D341Med (cell line): ENCODE measurements at regions not wholly inside any gene's neighbourhood (a gene's known extent, or its start where the extent isn't known, plus 50 kb on each side); places are given as distances from the start of the nearest gene placed in this dataset.
"Not testable (repeated sequence)": the region's sequence is repeated elsewhere in the genome, so short reads cannot be mapped to it uniquely, and the experiment has no call there.

ENCODE experiments used
- DNase-seq: peaks from one replicate; pipeline ENCODE4 v3.0.0; 2012; ENCODE audit warnings: low spot score

DNA sequence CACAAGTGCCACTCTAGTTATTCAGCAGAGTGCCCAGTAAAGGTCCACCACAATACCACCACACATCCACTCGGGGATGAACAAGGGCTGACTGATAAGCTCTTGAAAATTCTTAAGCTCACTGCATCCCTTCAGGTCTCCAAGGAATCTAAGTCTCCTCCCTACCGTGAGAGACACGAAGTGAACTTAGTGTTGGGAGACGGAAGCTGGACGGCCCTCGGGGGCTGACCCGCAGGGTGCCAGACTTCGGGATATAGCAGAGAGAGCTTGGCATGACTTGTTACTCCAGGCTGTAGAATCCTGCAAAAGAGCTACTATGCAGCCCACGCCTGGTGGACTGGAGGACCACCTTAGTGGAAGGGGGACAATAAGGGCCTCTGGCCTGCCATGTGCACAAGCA, 75.1 kb downstream of the LYZL1 start:
- DNase-seq: not testable (repeated sequence)

DNA sequence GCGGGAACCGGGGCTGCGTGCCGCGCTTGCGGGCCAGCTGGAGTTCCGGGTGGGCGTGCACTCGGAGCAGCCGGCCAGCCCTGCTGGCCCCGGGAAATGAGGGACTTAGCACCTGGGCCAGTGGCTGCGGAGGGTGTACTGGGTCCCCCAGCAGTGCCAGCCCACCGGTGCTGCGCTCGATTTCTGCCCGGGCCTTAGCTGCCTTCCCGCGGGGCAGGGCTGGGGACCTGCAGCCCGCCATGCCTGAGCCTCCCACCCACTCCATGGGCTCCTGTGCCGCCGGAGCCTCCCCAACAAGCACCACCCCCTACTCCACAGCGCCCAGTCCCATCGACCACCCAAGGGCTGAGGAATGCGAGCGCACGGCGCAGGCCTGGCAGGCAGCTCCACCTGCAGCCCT, 77.3 kb downstream of the LYZL1 start:
- DNase-seq: not testable (repeated sequence)

DNA sequence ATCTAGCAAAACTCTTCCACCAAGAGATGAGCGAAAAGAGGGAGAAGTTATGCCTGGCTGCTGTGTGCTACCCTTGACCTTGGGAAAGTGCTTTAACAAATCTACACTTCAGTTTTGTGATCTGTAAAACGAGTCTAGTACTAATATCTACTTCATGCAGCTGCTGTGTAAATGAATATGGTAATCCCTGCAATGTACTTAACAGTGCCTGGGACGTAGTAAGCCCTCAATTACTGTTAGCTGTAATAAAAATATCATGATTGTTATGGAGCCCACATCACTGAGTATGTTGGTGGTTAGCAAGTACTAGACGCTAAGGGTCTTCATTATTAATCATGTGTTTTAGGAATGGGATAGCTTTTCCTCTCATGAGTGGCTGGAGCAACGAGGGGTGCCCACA, 80.5 kb downstream of the LYZL1 start:
- DNase-seq: no peak

DNA sequence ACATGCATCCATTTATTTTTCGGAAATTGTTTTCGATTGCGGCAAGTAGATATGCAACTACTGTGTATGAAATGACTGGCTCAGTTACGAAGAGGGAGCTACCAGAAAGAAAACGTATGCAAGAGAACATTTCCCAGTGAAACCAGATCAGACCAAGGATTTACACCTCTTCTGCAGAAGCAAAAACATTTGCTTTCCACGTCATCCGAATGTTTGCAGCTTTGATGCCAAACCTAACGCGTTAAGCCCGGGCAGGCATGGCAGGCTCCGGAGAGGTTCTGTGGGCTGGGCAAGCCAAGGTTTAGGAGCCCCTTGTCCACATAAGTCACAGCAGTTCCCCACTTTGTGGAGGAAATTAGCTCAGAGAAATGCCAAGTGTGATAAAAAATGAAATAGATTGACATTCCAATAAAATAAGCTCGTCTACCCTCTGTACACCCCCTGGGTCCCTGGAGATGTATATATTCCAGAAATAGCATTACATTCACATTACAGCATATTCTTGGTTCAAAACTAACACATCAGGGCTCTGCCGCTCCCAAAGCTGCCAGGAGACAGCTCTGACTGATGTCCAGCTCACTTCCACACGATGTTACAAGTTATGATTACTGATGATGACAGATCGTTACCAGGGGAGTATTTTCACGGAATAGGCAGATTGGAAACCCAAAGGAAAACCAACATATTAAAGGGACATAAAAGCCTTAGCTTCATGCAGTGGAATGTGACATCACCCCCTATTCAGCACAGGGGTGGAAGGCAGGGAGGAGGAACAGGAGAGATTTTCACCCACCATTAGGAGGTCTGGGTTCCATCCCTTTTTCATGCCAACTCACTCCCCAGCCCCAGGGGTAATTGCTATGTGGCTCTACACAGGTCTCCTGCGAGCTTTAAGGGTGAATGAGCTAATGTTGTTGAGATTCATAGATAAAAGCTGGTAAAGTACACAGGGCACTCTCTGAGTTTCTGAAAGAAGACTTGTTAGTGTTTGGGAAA, 81.5 kb downstream of the LYZL1 start:
- DNase-seq: no peak

DNA sequence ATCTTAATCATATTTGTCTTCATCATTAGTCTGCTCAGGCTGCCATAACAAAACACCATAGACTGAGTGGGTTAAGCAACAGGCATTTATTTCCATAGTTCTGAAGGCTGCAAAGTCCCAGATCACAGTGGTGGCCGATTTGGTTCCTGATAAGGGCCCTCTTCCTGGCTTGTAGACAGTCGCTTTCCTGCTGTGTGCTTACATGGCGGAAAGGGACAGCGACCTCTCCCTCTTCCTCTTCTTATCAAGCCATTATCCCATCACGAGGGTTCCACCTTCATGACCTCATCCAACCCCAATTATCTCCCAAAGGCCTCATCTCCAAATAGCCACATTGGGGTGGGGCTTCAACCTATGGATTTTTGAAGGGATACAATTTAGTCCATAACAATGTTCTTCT, 84.0 kb downstream of the LYZL1 start:
- DNase-seq: no peak

DNA sequence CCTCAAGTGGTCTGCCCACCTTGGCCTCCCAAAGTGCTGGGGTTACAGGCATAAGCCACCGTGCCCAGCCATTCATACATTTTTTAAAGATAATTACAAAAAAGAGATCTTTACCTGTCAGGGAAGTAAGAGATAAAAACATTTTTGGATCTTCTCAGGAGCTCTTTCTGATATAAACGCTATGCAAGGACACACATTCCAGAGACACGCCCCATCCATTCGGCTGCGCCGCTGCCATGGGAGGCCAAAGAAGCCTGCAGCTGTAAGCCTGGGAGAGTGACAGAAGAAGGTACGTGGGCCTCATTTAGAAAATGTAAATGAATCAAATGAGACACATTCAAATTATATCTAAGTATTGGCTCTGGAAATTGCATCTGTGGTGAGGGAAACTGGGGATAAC, 85.3 kb downstream of the LYZL1 start:
- no peak for DNase-seq

DNA sequence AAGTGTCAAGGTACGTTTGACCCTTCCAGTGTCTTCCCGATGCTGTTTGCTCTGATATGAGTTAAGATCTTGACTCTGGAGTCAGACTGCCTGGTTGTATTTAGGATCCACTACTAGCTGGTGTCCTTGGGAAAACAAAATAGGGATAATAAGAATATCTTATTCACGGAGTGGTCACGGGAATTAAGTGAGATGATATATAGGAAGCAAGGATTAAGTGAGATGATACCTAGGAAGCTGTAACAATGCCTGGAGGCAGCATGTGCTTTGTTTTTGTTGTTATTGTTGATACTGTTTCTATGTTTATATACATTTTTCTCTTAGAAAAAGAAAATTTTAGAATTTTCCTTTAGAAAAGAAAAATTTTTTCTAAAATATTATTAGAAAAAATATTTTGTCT, 87.0 kb downstream of the LYZL1 start:
- no peak for DNase-seq

DNA sequence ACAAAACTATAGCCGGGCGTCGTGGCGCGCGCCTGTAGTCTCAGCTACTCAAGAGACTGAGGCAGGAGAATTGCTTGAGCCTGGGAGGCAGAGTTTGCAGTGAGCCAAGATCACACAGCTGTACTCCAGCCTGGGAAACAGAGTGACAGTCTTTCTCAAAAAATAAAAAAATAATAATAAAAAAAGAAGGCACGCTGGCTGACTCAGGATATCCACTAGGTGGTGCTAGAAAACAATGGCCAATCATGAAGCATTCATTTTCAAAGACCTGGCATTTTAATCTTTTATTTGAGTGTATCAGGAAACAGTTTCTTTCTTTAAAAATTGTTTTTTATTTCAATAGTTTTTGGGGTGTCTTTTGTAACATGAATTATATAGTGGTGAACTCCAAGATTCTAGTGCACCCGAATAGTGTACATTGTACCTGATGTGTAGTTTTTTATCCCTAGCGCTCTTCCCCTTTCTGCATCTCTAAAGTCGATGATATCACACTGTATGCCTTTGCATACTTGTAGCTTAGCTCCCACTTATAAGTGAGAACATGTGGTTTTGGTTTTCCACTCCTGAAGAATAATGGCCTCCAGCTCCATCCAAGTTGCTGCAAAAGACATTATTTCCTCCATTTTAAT, 88.6 kb downstream of the LYZL1 start:
- DNase-seq: peak; percentile 59

DNA sequence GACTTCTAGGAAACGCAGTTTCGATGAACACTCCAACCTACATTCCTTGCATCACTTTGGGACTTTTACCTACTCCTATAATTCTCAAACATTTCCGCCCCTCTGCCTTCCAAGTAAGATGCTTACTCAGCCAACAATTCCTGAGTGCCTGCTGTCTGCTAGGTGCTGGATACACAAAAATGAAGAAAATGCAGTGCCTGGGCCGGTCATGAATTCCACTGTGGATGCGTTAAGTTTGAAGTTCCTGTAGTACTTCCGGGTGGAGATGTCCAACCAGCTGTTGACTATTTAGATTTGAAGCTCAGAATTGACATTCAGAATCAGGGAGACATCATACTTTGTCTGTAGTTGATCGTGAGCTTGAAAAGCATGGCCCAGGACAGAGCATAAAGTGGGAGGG, 89.2 kb downstream of the LYZL1 start:
- no peak for DNase-seq

DNA sequence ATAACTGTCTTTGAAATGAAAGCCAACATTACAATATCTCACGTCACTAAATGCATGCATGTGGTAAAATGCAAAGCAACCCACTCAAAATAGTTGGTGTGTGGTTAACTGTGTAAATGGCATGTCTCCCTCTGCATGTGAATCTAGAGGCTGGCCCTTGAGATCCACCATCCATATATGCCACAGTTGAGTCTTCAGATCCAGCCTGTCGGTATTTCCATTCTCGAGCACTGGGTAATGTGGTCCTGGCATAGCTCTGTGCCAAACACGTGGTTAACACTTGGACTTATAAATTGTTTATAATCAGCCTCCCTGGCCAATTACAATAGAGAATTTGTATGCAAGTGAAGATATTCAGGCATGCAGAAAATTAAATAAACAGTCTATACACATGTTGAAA, 90.3 kb downstream of the LYZL1 start:
- DNase-seq: no peak

DNA sequence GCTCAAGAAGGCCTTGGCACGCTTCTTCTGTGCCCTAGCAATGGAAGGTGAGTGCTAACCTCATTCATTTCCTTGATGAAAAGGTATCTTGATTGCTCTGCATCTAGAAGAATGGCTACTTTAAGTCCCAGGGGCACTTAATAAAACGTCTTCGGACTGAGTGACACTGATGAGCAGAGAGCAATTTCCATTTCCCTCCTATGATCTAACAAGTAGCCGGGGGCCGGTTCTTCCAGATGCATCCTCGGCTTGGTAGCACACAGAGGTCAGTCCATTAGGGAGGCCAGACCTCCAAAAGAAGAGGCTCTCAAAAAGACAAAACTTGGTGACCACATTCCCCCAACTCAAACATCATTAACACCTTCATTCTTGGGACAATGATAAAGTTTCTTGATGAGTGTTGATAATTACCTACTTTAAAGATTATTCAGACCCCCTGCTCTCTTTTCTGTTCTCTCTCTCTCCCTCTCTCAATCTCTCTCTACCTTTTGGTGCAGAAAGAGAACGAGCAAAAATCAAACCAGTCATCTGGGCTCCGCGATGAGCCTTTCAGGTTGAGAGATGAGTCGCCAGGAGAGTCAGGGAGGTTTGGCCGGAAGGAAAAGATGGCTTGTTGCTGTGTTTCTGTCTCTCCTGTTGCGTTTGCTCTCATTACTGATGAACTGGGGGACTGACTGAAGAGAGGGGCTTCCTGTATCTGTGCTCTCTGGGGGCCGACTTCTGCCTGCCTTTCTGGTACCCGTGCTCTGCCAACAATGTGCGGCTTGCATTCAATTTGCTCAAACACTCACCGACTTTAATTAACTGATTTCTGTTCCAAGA, 91.1 kb downstream of the LYZL1 start:
- DNase-seq: not testable (repeated sequence)

DNA sequence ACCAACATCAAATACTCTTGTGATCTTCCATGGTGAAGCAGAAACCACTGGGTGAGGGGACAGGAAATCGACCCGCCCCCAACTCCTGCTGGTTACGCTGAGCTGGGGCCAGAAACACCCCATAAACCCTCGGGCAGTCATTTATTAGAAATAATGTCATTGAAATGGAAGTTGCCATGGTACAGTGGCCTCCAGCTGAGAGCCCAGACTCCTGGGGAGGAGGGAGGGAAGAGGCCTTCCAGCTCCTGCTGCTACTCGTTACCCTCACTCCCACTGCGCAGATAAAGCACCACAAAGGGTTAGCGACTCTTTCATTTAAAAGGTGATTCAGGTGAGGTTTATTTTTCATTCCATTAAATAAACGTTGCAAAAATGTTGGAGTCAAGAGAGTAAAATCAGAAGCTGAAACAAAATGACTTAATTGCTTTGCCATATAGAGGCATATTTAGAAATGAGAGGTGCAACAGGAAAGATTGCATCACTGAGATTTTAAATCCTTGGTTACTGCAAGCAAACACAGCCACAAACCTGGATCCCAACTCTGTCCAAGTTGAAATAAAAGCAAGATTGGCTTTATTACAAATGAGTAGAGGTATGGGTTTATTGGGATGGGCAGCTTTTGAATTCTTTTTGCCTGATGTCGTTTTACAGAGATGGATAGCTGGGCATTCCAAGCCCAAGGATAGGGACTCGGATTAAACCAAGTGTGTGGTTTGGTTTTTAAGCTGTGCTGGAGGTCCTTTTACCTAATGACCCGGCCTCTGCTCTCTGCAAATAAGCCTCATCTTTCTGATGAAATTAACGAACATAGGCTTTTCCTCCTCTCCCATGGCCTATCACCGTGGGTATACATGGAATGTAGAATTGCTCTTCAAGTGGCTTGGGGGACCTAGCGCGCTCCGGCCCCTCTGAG, 92.0 kb downstream of the LYZL1 start:
- not testable (repeated sequence) for DNase-seq

DNA sequence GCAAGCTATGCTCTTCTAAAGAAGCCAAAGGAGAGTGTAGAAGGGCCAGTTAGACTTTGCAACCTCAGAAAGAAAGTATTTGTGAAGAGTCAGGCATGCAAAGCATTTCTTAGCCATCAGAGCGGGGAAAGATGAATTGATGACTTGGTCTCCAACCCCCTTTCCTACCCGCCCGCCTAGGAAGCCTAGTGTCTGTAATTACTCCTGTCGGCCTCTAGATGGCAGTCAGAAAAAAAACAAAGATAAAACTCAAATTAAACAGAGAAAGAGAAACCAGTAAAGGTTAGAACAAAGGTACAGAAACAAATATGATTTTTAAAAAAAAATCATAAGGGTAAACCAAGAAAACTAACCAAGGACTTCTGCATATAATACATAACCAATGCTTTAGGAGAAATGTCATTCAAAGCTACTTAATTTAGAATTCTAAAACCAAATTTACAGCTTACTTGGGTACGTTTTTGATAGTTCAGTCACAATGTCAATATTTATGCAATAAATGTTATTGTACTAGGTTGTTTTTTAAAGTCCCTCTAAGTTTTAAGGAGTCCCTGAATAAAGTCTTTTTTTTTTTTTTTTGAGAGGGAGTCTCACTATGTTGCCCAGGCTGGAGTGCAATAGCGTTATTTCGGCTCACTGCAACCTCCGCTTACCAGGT, 97.6 kb downstream of the LYZL1 start:
- peak; percentile 62 for DNase-seq

DNA sequence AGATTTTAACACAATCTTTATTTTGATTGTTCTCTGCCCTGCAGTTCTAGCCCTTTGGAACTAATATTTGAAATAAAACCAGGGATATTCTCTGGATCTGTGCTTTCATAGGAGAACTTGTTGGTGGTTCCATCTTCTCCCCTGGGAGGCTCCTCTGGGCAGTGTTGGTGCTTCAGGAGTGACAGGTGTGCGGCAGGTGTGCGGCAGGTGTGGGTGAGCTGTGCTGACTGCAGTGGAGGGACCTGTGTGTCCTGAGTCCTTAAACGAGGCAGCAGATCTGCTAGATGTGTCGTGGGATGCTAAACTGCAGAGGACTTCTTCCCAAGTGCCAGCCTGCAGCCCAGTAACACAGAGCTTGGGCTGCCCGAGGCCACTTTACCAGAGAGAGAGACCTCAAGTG, 98.4 kb downstream of the LYZL1 start:
- no peak for DNase-seq

DNA sequence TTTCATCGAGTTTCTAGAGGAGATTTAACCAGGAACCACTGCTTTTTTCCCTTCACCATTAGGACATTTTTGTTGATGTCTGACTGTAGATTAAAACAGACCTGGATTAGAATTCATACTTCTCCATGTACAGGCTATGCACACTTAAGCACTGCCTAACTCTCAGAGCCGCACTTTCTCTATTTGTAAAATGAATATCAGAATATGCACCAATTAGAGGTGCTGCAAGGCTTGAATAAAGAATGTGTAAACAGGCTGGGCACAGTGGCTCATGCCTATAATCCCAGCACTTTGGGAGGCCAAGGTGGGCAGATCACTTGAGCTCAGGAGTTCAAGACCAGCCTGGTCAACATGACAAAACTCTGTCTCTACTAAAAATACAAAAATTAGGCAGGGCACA, 99.2 kb downstream of the LYZL1 start:
- DNase-seq: not testable (repeated sequence)

DNA sequence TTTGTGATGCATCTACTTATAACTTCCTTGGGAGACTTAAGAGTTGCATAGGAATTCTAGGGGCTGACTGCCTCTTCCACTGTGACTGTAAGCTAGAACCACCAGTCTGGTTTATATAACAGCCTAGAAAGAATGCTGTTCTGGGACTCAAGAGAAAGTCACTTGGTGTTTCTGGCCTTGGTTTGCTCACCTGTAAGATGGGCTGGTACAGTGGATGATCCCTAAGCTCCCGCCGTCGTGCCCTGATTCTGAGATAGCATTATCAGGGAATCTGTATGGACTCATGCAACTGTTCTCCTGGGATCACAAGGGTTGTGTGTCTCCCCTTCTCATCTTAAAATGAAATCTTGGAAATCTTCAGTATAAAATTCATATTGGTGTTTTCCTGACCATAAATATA, 100.6 kb downstream of the LYZL1 start:
- no peak for DNase-seq

DNA sequence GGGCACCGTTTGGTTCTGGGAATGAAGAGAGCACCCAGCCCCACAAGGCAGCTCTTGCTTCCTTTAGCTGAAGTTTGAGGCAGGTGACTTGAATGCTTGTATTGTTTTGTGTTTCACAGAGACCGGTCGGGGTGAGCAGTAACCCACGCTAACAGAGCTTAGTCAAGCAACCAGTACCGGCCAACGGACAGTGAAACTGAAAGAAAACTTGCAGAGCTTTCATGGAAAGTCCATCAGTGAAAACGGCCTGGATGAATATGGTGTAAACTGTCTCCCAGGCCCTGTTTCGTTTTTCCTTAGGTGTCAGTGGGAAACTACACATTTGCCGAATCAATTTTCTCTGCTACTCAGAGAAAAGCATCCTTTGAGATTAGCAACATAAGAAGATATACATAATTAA, 101.1 kb downstream of the LYZL1 start:
- DNase-seq: no peak

DNA sequence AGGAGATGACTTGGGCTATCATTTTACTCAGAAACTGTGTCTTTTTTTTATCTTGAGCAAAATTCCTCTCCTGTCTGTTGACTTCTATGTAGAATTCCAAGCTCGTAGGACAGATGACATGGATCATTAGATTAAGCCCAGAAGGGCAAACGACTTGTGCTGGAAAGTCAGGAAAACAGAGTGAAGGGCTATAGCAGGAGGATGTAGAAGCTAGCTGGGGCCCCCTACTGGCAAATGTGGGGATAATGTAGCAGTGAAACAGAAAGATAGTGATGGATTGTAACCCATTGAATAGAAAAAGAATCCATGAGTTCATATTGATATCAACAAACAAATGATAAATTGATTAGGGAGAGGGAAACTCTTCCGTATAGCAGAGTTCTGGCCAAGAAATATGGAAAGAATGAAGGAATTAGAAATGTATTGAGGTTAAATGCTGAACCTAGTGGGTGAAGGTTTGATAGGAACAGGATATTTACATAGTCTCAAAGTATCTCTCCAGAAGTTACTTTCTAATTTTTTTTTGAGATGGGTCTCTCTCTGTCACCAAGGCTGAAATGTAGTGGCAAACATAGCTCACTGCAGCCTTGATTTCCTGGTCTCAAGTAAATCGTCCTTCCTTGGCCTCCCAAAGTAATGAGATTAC, 103.6 kb downstream of the LYZL1 start:
- DNase-seq: peak; percentile 57

DNA sequence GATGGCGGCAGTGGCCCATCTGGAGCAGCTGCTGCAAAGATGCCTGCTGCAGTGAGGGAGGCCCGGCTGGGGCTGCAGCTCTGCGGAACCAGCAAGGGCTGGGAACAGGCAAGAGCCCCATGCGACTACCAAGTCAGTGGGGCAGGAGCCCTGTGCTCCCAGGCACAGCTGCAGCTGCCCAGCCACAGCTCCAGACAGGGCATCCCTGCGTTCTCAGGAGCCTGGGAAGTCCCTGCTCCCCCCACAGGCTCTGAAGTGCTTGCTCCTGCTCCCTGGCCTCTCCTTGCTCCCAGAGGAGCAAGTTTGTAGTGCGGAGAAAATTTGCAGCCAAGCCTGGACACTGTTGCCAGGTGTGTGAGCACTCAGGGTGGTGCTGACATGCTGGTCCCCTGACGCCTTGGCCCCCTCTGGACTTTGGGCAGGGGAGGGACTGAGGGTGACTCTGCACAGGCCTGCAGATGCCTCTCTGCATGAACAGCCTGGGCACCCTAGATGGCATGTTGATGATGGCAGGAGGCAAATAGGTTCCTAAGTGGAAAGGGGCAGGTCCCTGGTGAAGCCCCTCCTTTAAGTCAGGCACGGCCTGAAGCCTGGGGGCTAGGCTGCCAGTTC, 105.6 kb downstream of the LYZL1 start:
- DNase-seq: no peak

DNA sequence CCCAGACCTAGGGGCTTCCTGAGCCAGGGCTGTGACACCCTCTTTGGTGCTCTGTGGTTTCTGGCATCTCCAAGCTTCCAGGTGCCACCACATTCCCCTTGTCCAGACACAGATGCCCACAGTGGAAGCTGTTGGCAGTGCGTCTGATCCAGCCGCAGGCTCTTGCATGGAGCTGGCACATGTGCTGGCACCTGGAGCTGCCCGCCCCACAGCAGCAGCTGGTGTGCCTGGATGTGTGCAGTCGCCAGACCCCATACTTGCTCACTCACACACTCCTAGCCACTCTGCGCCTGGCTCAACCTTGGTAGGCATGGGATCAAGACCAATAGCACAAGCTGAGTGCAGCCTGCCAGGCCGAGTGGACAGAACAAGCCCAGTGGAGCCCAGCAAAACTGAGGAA, 106.5 kb downstream of the LYZL1 start:
- DNase-seq: no peak
